ENCODE measurements at regions not wholly inside any gene's neighbourhood (a gene's known extent, or its start where the extent isn't known, plus 50 kb on each side); places are given as distances from the start of the nearest gene placed in this dataset.

GRCh38 chr21:24870633-24871032, 736.6 kb downstream of the MRPL39 start:
- Histone ChIP-seq H3K27ac (no peak overlapping the region), H3K4me1 (ENCODE audit: insufficient read depth) (no peaks in the 10 kb centered on the region), H3K4me3 (no peak overlapping the region), H3K9me3 (no peaks in the 10 kb centered on the region), H3K36me3 (no peaks in the 10 kb centered on the region), H3K27me3 (no peaks in the 10 kb centered on the region)
- intact Hi-C loops (cut with DNase I), result no loop called here
- TF ChIP-seq EP300 (IDR thresholded peaks at IDR 0.05) (no peak), POLR2A (IDR thresholded peaks at IDR 0.05) (no peak)
- TF ChIP-seq, protein P1, sequence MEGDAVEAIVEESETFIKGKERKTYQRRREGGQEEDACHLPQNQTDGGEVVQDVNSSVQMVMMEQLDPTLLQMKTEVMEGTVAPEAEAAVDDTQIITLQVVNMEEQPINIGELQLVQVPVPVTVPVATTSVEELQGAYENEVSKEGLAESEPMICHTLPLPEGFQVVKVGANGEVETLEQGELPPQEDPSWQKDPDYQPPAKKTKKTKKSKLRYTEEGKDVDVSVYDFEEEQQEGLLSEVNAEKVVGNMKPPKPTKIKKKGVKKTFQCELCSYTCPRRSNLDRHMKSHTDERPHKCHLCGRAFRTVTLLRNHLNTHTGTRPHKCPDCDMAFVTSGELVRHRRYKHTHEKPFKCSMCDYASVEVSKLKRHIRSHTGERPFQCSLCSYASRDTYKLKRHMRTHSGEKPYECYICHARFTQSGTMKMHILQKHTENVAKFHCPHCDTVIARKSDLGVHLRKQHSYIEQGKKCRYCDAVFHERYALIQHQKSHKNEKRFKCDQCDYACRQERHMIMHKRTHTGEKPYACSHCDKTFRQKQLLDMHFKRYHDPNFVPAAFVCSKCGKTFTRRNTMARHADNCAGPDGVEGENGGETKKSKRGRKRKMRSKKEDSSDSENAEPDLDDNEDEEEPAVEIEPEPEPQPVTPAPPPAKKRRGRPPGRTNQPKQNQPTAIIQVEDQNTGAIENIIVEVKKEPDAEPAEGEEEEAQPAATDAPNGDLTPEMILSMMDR (IDR thresholded peaks at IDR 0.05), result no peak
- 82 to 87% (median 87%) methylated on average over 4 of the region's 4 CpGs for WGBS, 3 donors
- DNase-seq, result no peak

GRCh38 chr21:24869862-24870261, 737.4 kb downstream of the MRPL39 start:
- Histone ChIP-seq H3K4me3 (no peak overlapping the region), H3K4me1 (ENCODE audit: insufficient read depth) (no peaks in the 10 kb centered on the region), H3K27ac (no peak overlapping the region), H3K36me3 (no peaks in the 10 kb centered on the region), H3K27me3 (no peaks in the 10 kb centered on the region), H3K9me3 (no peaks in the 10 kb centered on the region)
- intact Hi-C loops (cut with DNase I), result no loop called here
- WGBS, 3 donors, result 90 to 95% (median 93%) methylated on average over 2 of the region's 2 CpGs
- DNase-seq, result no peak
- TF ChIP-seq POLR2A (IDR thresholded peaks at IDR 0.05) (no peak), EP300 (IDR thresholded peaks at IDR 0.05) (no peak)
- TF ChIP-seq, protein P1 (IDR thresholded peaks at IDR 0.05), result no peak

DNA sequence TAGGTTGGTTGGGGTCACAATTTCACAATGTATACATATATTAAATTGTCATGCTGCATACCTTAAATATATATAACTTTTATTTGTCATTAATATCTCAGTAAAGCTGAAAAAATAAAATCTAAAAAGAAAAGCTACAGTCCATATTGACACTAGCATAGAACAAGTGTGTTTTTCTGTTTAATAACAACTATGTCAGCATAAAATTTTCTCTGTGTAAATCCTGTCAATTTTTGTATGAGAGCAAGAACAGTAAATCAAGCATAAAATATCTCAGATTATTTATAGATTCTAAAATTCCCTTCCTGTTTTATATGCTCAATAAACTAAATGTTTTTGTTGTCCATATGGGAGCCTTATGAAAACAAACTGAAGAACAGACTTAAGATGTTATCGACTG, 739.2 kb downstream of the MRPL39 start:
- Histone ChIP-seq H3K4me1 (ENCODE audit: insufficient read depth) (no peaks in the 10 kb centered on the region), H3K27me3 (no peaks in the 10 kb centered on the region), H3K9me3 (no peaks in the 10 kb centered on the region), H3K4me3 (no peak overlapping the region), H3K27ac (no peak overlapping the region), H3K36me3 (no peaks in the 10 kb centered on the region)
- intact Hi-C loops (cut with DNase I), result no loop called here
- WGBS, 3 donors, result 62 to 78% (median 64%) methylated on average over 1 of the region's 1 CpG
- TF ChIP-seq, protein P1 (IDR thresholded peaks at IDR 0.05), result no peak
- TF ChIP-seq POLR2A (IDR thresholded peaks at IDR 0.05), result no peak
- TF ChIP-seq EP300 (IDR thresholded peaks at IDR 0.05), result no peak
- no peak for DNase-seq

- WGBS, 3 donors, result 58 to 66% (median 63%) methylated on average over 1 of the region's 1 CpG
- no peak overlapping the region for H3K27ac ChIP-seq
- no peak overlapping the region for H3K4me3 ChIP-seq
- intact Hi-C loops (cut with DNase I), result no loop called here
- H3K9me3 ChIP-seq, result no peaks in the 10 kb centered on the region
- no peaks in the 10 kb centered on the region for H3K36me3 ChIP-seq
- DNase-seq, result no peak
- no peaks in the 10 kb centered on the region for H3K4me1 ChIP-seq (ENCODE audit: insufficient read depth)
- no peaks in the 10 kb centered on the region for H3K27me3 ChIP-seq
- TF ChIP-seq, protein P1 (IDR thresholded peaks at IDR 0.05), result no peak
- no peak for TF ChIP-seq POLR2A (IDR thresholded peaks at IDR 0.05)
- TF ChIP-seq EP300 (IDR thresholded peaks at IDR 0.05), result no peak
Measured at GRCh38 chr21:24861471-24861870, 745.8 kb downstream of the MRPL39 start.

DNA sequence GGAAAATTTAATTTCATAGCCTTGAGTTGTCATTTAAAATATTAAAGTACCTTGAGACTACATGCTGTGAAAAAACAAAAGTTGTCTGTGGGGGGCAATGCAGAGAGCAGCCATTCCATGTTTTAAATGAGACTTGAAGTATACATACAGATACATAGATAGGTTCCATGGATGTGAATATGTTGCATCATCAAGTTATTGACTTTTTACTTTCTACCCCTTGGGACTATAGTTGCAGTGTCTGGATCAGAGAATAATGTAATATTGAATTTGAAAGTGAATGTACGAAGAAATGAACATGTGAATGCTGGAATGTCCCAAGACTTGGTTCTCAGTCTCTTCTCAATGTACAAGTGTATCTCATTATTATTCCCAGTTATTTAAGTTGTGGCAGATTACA, 751.0 kb downstream of the MRPL39 start:
- no peak for DNase-seq
- 0 to 51% (median 44%) methylated on average over 1 of the region's 1 CpG for WGBS, 3 donors
- Histone ChIP-seq H3K27me3 (no peaks in the 10 kb centered on the region), H3K4me1 (ENCODE audit: insufficient read depth) (no peaks in the 10 kb centered on the region), H3K36me3 (no peaks in the 10 kb centered on the region), H3K9me3 (no peaks in the 10 kb centered on the region), H3K4me3 (no peak overlapping the region), H3K27ac (no peak overlapping the region)
- intact Hi-C loops (cut with DNase I), result no loop called here
- no peak for TF ChIP-seq POLR2A (IDR thresholded peaks at IDR 0.05)
- TF ChIP-seq, protein P1 (IDR thresholded peaks at IDR 0.05), result no peak
- no peak for TF ChIP-seq EP300 (IDR thresholded peaks at IDR 0.05)
